T-helper 1 cell treated with Interleukin-12 subunit alpha and Interleukin-12 subunit beta and Interleukin-4 antibody, amounts not matched to agents 30 ng/mL and 1 ng/mL, for 36 hours (primary cell): ENCODE measurements at regions not wholly inside any gene's neighbourhood (a gene's known extent, or its start where the extent isn't known, plus 50 kb on each side); places are given as distances from the start of the nearest gene placed in this dataset.

ENCODE experiments used
- intact Hi-C: fragments of 100-400 bp; cut with micrococcal nuclease; formaldehyde crosslinking; loops from one replicate; pipeline ENCODE4 v1.15.1; 2024

GRCh38 chr1:227451057-227451456, 112.3 kb upstream of the ZNF678 start:
- intact Hi-C loops = no loop called here

DNA sequence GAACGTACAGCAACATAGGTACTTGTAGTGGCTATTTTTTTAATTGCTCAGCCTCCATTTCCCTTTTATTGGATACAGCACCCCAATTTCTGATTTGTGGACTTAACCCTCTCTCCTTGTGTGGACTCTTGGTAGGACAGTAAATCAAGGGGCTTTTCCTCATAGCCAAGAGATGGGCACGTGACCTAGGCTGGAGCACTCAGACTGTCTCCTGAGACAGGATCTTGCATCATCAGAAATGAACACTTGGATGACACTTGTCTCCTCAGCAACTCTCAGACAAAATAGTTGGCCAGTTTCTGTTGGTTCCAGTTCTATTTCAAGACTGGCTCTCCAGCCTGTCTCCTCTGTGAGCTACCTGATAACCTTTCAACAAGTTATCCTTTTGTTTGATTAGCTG, 112.9 kb upstream of the ZNF678 start:
- intact Hi-C loops = no loop called here

GRCh38 chr1:227449741-227450441, 113.5 kb upstream of the ZNF678 start:
- intact Hi-C loops = loop anchor here (5.0 kb wide), 1 partner anchor 92 kb away; no protein-coding TSS in a partner anchor

GRCh38 chr1:227449051-227449450, 114.3 kb upstream of the ZNF678 start:
- intact Hi-C loops = loop anchor here (5.0 kb wide), 1 partner anchor 93 kb away; no protein-coding TSS in a partner anchor

DNA sequence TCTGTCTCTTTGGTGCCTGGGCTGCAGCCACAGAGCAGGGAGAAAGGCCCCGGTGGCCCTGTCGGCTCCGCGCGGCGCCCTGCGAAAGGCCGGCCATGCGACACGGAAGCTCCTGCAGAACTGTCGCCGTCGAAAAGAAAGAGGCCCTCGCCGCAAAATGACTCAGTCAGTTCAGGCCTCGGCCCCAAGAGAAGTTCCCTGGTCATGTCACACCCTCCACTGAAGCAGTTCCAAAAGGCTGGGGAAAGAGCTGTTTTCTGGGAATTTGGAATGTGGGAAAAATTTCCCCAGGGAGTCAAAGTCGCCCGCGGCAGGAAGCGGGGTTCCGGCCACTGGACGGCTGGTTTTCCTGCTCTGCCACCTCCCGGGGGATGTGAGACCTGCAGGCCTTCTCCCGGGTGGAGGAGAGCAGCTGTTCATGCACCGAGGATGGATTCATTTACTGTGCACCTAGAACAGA, 115.8 kb upstream of the ZNF678 start:
- intact Hi-C loops = loop anchor here (5.0 kb wide), 1 partner anchor 95 kb away; no protein-coding TSS in a partner anchor

DNA sequence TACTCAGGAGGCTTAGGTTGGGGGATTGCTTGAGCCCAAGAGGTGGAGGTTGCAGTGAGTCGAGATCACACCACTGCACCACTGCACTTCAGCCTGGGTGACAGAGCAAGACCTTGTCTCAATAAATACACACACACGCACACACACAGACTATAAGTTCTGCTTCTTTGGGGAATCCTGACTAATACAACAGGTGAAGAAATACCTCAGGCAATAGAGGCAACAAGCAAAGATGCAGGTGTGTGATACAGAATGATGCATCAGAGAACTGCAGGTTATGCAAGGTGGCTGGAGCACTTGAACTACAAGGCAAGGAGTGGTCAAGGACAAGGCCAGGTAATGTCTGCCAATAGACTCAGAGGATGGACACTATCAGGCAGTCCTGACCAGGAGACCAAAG, 117.6 kb upstream of the ZNF678 start:
- intact Hi-C loops = loop anchor here (5.0 kb wide), 1 partner anchor 97 kb away; no protein-coding TSS in a partner anchor

DNA sequence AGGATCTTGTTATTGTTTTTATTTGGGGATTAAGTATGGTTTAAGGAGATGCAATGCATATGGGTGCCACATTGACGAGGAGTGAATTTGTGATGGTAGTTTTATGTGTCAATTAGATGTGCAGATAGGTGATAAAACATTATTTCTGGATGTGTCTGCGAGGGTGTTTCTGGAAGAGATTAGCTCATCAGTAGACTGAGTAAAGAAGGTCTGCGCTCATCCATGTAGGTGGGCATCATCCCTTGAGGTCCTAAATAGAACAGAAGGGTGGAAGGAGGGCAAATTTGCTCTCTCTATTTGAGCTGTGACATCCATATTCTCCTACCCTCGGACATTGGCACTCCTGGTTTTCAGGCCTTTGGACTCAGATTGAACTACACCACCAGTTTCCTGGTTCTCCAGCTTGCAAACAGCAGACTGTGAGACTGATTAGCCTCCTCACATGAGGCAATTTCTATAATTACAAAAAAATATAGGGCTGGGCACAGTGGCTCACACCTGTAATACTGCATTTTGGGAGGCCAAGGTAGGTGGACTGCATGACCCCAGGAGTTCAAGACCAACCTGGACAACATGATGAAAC, 118.2 kb upstream of the ZNF678 start:
- intact Hi-C loops = loop anchor here (5.0 kb wide), 1 partner anchor 97 kb away; no protein-coding TSS in a partner anchor

DNA sequence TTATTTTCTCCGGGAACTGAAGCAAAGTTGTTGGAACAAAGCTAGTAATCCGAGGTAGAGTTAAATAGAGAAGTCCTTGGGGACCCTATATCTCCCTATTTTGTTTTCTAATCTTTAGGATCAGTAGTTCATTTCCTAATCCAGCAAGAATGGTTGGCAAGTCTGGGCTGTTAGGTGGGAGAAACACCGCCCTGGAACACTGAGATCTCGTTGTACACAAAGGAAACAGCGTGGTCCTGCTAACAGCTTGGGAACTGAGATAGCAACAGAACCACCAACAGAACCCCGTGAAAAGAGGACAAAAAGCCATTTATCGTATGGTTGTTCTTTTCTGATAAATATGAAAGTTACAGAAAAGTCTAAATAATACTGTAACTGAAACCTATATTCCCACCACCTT, 121.9 kb upstream of the CDC42BPA start:
- intact Hi-C loops = no loop called here

DNA sequence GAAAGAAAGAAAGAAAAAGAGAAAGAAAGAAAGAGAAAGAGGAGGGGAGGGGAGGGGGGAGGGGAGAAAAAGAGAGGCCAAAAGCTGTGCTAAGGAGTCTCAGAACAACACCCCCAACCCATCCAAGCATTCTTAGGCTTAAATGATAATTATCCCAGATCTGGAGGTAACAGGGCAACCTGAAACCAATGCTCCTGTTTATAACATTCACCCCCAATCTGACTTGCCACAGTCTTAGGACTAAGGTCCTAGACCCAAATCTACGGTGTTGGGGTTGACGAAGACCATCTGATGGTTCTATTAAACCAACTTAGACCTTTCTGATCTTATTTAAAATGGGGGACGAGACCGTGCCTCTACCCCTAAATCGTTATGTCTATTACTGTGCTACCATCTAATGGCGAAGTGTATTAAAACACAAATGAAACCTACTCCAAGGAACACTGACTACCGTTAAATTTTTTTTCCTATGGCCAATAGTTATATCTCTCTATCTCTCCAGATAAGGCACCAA, 119.3 kb upstream of the CDC42BPA start:
- intact Hi-C loops = loop anchor here (5.0 kb wide), 1 partner anchor 810 kb away; no protein-coding TSS in a partner anchor

DNA sequence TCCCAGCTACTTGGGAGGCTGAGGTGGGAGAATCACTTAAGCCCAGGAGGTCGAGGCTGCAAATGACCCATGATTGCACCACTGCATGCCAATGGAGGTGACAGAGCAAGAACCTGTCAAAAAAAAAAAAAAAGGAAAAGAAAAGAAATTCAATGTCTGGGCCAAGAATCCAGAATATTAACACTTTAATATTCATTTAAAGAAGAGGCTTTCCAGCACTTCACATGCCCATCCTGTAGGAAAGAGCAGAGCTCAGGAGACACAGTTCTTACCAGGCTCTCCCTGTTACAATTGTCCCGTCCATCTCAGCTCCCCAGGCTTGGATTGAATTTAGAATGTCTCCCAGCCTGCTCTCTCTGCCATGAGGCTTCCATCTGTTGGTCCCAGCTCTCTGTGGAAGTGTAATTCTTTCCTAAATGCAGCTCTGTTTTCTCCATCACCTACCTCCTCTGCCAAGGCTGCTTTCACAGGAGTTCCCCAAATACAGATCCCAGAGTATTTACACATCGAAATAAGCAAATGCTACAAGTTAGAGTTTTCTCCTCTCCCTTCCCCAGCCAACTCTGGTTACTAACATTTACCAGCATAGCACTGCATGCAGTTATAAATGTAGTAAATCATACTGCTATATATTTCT, 116.6 kb upstream of the CDC42BPA start:
- intact Hi-C loops = loop anchor here (5.0 kb wide), 1 partner anchor 808 kb away; no protein-coding TSS in a partner anchor

GRCh38 chr1:227433663-227434341, 115.5 kb upstream of the CDC42BPA start:
- intact Hi-C loops = no loop called here

GRCh38 chr1:227432981-227433380, 114.7 kb upstream of the CDC42BPA start:
- intact Hi-C loops = no loop called here

GRCh38 chr1:227432181-227432535, 113.9 kb upstream of the CDC42BPA start:
- intact Hi-C loops = no loop called here

DNA sequence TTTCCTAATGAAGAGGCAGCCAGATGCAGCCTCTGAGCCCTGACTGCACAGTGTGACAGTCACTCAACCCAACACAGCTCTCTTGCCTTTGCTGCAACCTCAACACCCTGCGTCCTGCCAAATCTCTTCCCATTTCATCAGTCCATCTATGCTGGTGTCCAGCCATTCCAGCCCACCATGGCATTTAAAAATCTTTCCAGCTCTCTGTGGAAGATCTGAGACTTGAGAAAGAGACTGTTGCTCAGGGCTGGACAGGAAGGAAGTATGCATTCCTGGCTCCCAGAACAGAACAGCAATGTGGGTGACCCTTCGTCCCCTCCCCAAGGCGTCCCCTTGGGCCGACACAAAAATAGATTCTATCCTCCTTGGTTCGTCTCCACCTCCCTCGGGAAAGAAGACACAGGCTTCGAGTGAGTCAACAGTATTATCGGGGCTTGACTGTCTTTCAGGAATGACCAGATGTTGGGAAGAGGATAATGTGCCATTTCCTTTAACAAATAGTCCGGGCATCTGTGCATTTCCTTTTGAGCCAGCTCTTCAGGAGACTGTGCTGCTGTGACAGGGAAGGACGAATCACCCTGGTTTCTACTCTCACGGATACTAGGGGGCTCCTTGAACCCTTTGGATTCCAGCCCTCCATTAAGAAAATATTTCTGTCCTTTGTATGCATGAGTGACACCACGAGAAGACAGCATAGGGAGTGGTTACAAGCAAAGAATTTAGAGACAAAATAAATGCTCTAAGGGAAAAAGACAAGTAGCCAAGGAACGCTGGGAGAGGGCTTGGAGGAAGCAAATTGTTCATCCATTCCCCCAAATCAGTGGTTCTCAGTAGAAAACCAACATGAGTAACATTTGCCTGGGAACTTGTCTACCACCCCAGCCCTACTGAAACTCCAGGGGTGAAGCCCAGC, 111.4 kb upstream of the CDC42BPA start:
- intact Hi-C loops = no loop called here

DNA sequence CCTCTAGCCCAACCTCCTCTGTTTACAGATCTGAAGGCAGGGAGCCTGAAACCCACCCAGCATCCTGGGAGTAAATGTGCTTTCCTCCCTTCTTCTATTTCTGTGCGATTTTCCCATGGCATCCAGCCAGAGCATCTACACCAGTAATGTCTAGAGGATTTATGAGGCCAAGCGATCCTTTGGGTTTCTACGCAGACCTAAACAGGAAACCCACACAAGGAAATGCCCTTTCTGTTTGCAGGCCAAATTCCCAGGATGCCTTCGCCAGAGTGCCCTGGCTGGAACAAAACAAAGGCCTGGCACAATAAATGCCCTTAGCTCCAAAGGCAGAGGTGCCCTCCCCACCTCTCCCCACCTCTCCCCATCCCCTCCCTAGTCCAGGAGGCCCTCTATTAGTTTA, 110.5 kb upstream of the CDC42BPA start:
- intact Hi-C loops = no loop called here

DNA sequence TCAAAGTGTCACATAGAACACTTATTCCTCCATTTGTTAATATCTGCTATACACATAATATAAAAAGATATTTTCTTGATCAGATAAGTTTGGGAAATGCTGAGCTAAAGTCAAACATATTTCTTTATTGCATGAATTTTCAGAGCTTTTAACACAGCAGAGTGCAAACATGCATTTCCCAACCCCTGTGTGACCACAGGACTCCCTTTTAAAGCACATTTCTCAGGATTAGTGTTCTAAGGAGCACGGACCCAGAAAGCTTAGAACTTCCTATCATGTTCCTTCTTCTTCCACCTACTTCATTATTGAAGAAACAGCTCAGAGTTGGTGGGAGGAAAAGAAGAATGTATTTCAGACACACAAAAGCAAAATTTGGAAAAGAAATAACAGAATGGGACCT, 109.1 kb upstream of the CDC42BPA start:
- intact Hi-C loops = no loop called here

DNA sequence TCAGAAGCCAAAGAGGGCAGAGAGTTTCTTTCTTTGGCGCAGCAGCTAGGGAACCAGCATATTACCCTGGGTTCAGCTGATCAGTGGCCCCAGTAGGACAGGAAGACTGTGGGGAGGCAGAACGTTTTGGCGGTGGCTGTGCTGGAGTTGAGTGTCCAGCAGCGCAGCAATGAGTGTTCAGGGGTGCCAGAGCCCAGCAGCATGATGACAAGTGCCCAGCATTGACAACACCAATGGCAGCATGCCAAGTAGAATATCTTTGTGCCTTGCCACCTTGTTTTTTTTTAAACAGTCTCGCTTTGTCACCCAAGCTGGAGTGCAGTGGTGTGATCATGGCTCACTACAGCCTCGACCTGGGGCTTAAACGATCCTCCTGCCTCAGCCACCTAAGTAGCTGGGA, 106.7 kb upstream of the CDC42BPA start:
- intact Hi-C loops = no loop called here

GRCh38 chr1:227424159-227424680, 105.9 kb upstream of the CDC42BPA start:
- intact Hi-C loops = no loop called here

DNA sequence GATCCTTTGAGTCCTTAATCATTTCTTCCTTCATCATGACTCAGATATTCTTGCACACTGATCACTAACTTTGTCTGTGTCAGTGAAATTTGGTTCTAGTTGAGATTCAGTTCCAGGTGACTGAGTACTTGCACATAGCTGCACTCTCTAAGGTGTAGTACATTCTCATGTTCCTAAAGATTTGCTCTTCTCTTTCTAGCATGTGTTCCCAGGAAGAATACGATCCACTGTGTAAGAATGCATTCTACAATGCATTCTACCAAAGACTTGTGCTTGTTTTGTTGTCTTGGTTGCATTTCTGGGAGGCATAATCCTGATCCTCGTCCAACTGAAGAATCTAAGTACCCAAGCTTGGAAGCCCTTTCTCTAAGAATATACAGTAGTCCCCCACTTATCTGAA, 104.3 kb upstream of the CDC42BPA start:
- intact Hi-C loops = no loop called here

DNA sequence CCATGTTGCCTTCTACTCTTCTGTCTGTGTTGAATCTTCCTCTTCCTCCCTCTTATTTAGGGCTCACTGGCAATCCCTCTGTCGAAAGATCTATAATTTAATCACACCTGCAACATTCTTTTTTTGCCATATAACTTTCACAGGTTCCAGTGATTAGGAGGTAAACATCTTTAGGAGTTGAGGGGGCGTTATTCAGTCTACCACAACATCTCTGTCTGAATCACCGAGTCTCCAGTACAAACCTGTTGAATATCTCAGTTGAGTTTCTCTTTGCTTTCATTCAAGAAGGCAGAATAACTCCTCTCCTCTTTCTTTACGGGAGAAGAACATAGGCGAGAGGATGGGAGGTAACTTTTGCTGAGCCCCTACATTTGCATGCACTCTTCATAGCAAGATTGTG, 101.9 kb upstream of the CDC42BPA start:
- intact Hi-C loops = no loop called here
